ENCODE measurements at regions not wholly inside any gene's neighbourhood (a gene's known extent, or its start where the extent isn't known, plus 50 kb on each side); places are given as distances from the start of the nearest gene placed in this dataset.
"Not testable (repeated sequence)": the region's sequence is repeated elsewhere in the genome, so short reads cannot be mapped to it uniquely, and the experiment has no call there.

DNA sequence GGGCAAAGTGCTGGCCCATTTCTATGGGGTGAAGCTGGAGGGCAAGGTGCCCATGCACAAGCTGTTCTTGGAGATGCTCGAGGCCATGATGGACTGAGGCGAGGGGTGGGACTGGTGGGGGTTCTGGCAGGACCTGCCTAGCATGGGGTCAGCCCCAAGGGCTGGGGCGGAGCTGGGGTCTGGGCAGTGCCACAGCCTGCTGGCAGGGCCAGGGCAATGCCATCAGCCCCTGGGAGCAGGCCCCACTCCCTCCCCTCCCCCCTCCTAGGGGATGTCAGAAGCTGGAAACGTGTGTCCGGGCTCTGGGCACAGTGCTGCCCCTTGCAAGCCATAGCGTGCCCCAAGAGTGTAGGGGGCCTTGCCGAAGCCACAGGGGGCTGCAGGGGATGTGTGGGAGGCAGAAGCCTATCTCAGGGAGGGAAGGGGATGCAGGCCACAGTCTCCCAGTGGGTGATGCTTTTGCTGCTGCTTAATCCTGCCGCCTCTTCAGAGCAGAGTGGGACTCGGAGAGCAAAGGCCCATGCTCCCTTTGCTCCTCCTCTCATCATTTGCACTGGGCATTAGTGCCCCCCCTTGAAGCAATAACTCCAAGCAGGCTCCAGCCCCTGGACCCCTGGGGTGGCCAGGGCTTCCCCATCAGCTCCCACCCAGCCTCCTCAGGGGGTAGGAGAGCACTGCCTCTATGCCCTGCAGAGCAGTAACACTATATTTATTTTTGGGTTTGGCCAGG lies 85.2 kb downstream of the MRPL57 start:
- CTCF ChIA-PET, POLR2A ChIA-PET: not testable (repeated sequence)

DNA sequence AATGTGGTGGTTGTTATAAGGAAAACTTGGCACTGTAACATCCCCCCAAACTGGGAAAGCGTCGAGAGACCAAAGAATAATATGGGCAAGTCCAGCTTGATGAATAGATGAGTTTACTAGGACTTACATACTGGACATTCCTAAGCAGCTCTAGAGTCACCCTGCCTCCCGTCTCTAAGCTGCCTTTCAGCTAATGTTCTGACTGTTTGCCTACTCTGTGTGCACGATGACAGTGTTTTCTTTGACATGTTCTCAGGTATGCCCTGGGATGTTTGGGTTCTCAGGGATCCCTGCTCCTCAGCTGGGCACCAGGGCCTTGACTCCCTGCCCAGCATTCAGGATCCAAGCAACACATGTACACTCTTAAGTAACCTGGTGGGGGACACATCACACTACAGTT lies 87.5 kb downstream of the MRPL57 start:
- CTCF ChIA-PET, POLR2A ChIA-PET: not testable (repeated sequence)

DNA sequence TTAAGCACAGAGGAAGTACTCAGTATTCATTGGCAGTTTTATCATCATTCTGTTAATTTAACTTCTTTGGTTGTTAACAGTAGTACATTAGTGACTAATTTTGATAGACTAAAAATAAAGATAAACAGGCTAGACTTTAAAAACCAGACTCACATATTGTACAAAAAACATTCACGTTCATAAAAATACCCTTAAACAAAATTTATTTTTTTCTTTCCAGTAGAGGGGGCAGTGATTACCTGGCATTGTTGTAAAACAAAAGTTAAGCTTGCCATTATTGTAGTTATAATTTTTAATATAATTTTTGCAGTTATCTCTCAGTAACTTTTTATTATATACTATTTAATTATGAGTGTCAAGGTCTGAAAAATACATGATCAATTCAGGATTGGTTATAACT lies 92.0 kb downstream of the MRPL57 start:
- POLR2A ChIA-PET, CTCF ChIA-PET: not testable (repeated sequence)

DNA sequence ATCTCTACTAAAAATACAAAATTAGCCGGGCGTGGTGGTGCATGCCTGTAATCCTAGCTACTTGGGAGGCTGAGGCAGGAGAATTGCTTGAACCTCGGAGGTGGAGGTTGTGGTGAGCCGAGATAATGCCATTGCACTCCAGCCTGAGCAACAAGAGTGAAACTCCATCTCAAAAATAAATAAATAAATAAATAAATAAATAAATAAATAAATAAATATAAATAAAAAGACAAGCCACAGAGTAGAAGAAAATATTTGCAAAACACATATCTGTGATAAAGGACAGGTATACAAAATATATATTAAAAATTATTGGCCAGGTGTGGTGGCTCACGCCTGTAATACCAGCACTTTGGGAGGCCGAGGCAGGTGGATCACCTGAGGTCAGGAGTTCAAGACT lies 96.0 kb downstream of the MRPL57 start:
- POLR2A ChIA-PET = not testable (repeated sequence)

DNA sequence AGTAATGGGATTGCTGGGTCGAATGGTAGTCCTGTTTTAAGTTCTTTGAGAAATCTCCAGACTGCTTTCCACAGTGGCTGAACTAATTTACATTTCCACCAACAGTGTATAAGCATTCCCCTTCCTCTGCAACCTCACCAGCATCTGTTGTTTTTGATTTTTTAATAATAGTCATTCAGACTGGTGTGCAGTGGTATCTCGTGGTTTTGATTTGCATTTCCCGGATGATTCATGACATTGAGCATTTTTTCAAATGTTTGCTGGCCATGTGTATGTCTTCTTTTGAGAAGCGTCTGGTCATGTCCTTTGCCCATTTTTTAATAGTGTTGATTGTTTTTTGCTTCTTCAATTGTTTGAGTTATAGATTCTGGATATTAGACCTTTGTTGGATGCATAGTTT lies 98.0 kb downstream of the MRPL57 start:
- POLR2A ChIA-PET, CTCF ChIA-PET: not testable (repeated sequence)

More for the DNA sequence above, 96.0 kb downstream of the MRPL57 start:
- CTCF ChIA-PET = not testable (repeated sequence)

DNA sequence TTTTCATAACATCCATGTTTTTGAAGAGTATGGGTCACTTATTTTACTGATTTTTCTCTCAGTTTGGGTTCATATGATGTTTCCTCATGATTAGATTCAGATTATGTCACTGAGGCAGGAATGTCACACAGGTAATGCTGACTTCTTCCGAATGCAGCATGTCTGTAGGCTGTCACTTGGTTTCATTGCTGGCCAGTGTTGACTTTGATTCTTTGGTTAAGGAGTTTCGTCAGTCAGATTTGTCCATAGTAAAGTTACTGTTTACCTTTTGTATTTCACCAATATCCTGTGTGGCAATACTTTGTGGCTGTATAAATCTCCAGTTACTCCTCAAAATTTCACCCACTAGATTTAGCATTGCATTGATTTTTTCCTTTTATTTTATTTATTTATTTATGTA lies 105.6 kb downstream of the MRPL57 start:
- CTCF ChIA-PET = no interaction called here
- POLR2A ChIA-PET = no interaction called here

DNA sequence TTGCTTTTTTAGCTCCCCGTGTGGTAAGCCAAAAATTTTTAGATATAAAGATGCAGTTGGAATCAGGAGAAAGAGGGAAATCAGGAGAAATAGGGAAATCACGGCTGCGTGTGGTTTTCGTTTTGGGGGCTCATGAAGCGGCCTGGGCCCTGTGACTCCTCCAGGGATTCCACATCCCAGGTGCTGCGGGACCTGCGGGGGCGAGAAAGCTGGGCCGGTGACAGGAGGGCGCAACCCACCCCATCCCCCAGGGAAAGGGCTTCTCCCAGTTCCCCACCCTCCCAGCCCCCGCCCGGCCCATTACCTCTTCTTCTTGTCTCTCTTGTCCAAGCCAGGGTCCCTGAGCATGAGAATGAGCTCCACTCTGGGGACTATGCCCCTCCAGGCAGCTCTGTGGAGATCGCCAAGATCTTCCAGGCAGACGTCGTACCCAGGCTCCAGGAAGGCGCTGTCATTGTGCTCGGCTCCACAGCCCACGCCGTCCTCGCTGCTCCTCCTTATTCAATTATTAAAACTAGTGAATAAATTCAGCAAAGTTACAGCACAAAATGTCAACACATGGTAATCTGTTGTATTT lies 111.0 kb downstream of the MRPL57 start:
- ChIA-PET CTCF (no interaction called here), POLR2A (no interaction called here)

DNA sequence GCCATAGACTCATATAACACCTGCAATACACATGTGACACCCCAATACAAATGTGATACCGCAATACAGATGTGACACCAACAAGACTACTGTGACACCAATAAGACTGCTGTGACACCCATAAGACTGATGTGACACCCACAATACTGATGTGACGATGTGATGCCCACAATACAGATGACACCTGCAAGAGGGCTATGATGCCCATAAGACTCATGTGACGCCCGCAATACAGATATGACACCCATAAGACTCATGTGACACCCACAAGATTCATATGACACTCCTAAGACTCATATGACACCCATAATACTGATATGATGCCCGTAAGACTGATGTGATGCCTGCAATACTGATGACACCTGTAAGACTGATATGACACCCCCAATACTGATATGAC lies 113.0 kb downstream of the MRPL57 start:
- POLR2A ChIA-PET = no interaction called here
- CTCF ChIA-PET = no interaction called here

DNA sequence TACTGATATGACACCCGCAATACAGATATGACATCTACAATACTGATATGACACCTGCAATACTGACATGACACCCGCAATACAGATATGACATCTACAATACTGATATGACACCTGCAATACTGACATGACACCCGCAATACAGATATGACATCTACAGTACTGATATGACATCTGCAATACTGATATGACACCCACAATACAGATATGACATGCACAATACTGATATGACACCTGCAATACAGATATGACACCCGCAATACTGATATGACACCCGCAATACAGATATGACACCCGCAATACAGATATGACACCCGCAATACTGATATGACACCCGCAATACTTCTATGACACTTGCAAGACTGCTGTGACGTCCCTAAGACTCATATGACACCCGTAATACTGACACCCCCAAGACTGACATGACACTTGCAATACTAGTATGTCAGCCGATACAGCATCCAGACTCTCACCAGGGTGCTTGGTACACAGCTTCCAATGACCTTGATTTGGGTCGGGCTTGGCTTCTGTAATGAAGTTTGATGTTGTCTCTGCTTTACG lies 114.1 kb downstream of the MRPL57 start:
- CTCF ChIA-PET, POLR2A ChIA-PET: not testable (repeated sequence)

DNA sequence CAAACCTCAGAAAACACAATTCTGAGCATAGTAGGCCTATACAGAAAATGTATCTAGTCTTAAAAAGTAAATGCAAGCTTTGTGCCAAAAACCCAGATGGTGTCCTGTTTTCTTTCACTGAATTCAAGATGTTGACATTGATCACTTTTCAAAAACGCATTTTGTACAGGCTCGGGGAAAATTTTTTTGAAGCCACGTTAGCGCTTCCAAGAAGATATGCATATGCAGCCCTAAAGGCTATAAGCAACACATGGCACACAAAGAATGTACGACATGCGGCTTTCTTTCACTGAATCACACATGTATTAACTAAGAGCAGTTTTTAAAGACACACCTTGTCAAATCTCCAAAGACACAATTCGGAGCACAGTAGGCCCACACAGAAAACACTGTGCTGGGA lies 115.4 kb downstream of the MRPL57 start:
- ChIA-PET CTCF (no interaction called here), POLR2A (no interaction called here)

DNA sequence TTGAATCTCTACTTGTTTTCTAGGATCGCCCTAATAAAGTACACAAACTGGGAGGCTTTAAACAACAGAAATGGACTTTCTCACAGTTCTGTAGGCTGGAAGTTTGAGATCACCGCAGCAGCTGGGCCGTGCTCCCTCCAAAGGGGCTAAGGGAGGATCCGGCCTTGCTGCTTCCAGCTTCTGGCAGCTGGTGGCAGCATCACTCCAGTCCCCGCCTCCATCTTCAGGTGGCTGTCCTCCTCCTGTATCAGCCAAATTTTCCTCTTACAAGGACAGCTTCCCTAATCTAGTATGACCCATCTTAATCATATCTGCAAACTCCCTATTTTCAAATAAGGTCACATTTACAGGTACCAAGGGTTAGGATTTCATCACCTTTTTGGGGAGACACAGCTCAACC lies 120.5 kb downstream of the MRPL57 start:
- POLR2A ChIA-PET = not testable (repeated sequence)

DNA sequence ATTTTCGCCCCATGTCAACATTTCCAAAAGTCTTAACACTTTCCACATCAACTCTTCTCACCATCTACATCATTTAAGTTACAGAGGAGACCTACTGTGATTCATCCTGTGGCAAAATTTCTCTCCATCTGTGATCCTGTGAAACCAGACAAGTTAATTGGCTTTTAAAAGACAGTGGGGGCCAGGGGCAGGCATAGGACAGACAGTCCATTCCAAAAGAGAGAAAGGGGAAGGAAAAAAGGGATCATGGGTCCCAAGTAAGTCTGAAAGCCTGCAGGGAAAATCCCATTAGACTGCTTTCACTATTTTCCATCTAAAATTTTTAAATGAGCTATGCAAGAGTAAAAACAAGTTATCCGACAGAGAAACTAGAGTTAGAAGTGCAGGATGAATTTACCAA lies 121.0 kb downstream of the MRPL57 start:
- ChIA-PET POLR2A (interaction anchor here (1.1 kb wide), 1 partner anchor 32 kb away, joined by 3 read pairs; no protein-coding TSS in a partner anchor), CTCF (interaction anchor here (1.0 to 3.1 kb wide), 7 partner anchors 39 to 181 kb away, joined by 3 to 25 read pairs (median 3); partner anchors contain the start of genes MRPL57 and SKA3)

More for the DNA sequence above, 120.5 kb downstream of the MRPL57 start:
- CTCF ChIA-PET = interaction anchor here (1.0 to 3.1 kb wide), 6 partner anchors 40 to 181 kb away, joined by 3 to 25 read pairs (median 4); no protein-coding TSS in a partner anchor

DNA sequence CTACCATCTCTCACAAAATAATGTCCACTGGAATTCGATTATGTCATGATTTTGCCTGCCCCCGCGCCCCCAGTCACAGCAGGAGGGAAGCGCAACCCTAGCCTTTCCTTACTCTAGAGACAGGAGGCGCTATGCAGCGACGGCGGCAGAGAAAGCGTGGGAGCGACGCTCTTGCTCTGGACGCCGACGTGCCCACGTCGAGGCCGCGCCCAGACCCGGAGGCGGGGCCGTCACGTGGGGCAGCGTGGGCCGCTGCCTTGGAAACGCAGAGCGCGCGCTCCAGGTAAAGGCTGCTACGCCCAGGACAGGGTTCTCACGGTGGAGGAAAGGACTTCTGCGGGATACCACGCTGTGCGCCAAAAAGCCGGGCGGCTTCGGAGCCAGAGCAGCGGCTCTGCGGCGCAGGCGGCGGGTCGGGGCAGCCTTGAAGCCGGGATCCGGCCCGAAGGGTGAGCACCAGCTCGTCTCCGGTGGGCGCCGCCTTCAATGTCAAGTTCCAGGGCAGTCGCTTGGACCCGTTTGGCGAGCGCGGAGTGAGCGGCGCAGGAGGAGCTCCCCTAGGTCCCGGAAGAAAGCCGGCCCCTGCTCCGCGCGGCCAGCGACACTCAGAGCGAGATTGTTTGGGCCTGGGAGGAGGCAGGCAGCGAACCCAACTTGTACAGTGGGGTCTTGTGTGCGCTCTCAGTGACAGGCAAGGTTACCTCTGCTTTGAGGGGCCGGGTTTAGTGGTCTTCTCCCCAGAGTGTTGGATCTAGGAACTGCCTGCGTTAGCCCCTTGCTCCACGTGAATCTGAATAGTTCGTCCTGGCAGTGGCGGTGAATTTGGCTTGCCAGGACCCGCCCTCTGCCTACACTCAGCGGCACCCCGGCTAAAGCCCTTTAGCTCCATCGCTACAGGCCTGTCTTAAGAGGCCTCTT lies 121.7 kb downstream of the MRPL57 start:
- CTCF ChIA-PET = interaction anchor here (0.6 to 3.1 kb wide), 8 partner anchors 39 to 180 kb away, joined by 3 to 25 read pairs (median 3); partner anchors contain the start of genes MRPL57 and SKA3
- POLR2A ChIA-PET = interaction anchor here (0.6 to 1.6 kb wide), 4 partner anchors 31 to 375 kb away, joined by 3 to 6 read pairs (median 4); partner anchors contain the start of gene ZDHHC20

DNA sequence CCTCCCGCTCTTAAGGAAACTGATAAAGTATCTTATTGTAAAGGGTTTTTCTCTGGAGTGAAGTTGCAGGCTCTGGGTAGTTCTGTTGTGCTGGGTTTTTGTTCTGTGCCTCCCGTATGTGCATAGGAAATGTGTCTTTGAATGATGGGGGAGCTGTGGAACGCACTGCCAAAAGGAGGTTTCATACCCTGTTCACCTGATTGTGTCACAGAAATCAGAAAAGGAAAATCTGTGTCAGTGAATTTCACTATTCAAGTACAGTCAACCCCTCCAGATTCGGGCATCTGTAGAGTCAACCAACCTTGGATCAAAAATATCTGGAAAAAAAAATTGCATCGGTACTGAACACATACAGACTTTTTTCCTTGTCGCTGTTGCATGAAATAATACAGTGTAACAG lies 127.8 kb downstream of the MRPL57 start:
- POLR2A ChIA-PET = interaction anchor here (0.6 kb wide), 1 partner anchor 127 kb away, joined by 5 read pairs; no protein-coding TSS in a partner anchor
- CTCF ChIA-PET = no interaction called here

DNA sequence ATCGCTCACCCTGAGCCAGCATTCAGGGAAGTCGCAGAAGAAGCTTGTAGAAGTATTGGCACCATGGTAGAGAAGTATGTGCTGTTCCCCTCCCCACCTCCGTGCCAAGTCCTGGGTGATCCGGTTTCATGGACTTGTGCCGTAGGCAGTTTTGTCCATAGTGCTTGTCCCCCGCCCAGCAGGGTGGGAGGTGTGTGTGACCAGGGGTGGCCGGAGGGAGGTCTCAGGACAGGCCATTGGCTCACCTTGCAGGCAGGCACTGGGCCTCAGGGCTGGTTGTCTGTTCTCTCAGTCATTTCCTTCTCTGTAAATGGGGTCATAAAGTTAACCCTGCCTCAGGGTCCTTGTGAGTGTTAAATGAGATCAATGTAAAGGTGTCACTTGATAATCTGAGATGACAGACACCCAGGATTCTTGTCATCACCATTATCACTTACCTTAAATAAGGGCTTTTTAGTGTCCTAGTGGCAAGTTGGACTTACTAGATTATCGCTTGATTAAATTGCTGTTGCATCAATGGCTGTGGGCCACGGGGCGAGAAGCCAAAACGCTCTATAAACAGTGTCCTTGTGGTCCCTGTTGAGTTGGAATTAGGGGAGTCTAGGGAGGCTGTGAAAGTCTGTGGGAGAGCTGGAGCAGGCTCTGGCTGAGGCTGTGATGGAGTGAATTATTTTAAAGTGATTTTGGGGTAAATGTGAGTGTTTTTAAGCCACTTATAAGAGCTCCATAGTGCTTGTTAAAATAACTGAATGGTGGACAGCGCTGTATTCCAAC lies 130.0 kb downstream of the MRPL57 start:
- POLR2A ChIA-PET, CTCF ChIA-PET: not testable (repeated sequence)

DNA sequence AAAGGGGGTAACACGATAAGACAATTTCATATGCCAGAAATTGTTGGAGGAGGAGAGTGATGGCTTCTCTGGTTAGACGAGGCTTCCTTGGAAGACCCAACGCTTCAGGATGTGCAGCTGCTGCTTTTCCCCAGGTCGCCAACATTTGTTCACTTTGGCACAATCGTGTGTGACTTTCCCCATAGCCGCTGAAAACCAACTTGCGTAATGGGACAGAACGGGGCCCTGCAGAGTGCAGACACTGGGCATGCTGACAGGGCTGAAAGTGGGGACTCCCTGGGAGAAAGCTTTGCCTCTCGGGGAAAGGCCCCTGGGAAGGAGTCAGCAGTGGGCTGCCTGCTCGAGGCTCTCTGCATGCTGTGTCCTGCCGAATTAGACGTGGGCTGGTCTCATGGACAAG lies 130.7 kb downstream of the MRPL57 start:
- POLR2A ChIA-PET, CTCF ChIA-PET: not testable (repeated sequence)

DNA sequence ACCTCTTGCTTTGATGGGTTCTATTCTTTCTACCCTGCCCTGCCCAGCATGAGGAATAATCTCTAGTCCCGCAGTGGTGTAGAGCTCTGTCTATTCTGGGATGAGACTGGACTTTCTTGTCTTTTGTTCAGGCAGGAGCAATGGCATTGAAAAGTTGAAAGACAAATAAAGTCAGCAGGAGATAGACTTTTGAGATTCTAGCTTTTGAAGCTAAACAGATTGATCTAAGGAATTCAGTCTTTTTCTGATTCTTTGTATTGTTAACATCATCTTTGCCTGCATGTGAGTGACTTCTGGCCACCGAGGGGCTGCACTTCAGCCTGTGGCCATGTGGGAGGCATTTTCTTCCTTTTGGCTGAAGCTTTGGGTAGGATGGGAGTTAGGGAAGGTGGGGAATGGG lies 132.4 kb downstream of the MRPL57 start:
- POLR2A ChIA-PET = no interaction called here
- CTCF ChIA-PET = interaction anchor here (1.1 kb wide), 1 partner anchor 168 kb away, joined by 3 read pairs; no protein-coding TSS in a partner anchor

DNA sequence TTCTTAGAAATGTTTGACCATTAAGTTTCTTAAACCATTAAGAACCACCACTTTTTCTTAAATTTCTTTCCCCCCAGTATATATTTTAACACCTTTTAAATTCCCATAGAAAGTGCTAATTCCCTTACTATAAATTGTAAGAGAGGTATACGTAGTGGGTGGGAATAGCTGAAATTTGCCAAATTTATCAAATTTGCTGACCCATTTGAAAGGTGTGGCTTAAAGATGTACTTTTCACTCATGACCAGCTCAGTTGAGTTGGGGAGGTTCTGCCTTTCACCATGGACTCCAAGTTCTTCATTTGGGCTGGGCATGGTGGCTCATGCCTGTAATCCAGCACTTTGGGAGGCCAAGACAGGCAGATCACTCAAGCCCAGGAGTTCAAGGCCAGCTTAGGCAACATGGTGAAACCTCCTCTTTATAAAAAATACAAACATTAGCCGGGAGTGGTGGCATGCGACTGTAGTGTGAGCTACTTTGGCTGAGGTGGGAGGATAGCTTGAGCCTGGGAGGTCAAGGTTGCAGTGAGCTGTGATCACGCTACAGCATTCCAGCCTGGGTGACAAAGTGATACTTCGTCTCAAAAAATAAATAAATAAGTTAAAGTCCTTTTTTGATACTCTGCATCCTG lies 133.2 kb downstream of the MRPL57 start:
- CTCF ChIA-PET = interaction anchor here (1.1 kb wide), 1 partner anchor 168 kb away, joined by 3 read pairs; no protein-coding TSS in a partner anchor

DNA sequence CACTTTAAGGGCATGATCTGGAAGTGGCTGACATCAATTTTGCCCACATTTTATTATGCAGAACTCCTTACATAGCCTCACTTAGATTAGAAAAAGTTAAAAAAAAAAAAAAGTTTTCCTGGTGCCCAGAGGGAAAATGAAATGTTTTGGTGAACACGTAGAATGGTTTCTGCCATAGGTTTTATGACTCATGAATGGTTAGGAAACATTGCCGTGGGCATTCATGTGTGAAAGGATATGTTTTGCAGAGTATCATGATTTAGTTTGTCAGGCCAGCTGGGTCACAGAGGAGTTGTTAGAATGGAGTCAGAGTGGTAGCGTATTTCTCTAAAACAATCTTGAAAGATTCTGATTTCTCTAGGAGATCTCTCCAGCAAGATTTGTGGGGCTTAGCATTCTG lies 133.8 kb downstream of the MRPL57 start:
- CTCF ChIA-PET = no interaction called here
- POLR2A ChIA-PET = no interaction called here

More for the DNA sequence above, 133.2 kb downstream of the MRPL57 start:
- POLR2A ChIA-PET = no interaction called here
